IMR-90 (cell line): ENCODE measurements at regions not wholly inside any gene's neighbourhood (a gene's known extent, or its start where the extent isn't known, plus 50 kb on each side); places are given as distances from the start of the nearest gene placed in this dataset.

Experiments used
- ATAC-seq: fragments of 200-7000 bp; cut with Tn5 transposase; 2 replicates; pipeline ENCODE4 v1.9.1; 2020; ENCODE audit warnings: low read depth, mild to moderate bottlenecking, moderate library complexity
- BruUV-seq: library from RNA; stranded (reverse); fragments of 400-500 nt; replicated peaks from 2 replicates; lab custom pipeline; 2021; lab: Mats Ljungman, UMichigan
- CTCF ChIA-PET: fragments of 300-600 bp; formaldehyde crosslinking; extraction: SDS; loops from one replicate; lab custom pipeline; 2021; ENCODE audit warnings: antibody characterized with exemption; lab: Yijun Ruan, JAX
- POLR2A ChIA-PET: fragments of 300-600 bp; sonication (Branson Sonifier 250); formaldehyde crosslinking; loops from one replicate; lab custom pipeline; 2022; ENCODE audit warnings: antibody characterized with exemption; ENCODE audit not compliant: unreplicated experiment; lab: Charles Lee
- DNase-seq: peaks from one replicate; pipeline ENCODE4 v3.0.0; 2013
- H2AFZ ChIP-seq: replicated peaks from 2 replicates; pipeline ENCODE3; 2013; ENCODE audit warnings: low read length, mild to moderate bottlenecking; ENCODE audit not compliant: poor library complexity
- H2AK5ac ChIP-seq: 2 replicates; pipeline ENCODE4 v1.6.1; 2013; ENCODE audit warnings: low read depth, low read length, inconsistent platforms
- H2AK9ac ChIP-seq: replicated peaks from 2 replicates; pipeline ENCODE3; 2013; ENCODE audit warnings: mild to moderate bottlenecking, low read depth, low read length, moderate library complexity; ENCODE audit not compliant: poor library complexity
- H2BK120ac ChIP-seq: 2 replicates; pipeline ENCODE4 v1.6.1; 2013; ENCODE audit warnings: low read depth, low read length, inconsistent platforms
- H2BK15ac ChIP-seq: 3 replicates; pipeline ENCODE4 v1.6.1; 2013; ENCODE audit warnings: low read depth, low read length, inconsistent platforms
- H2BK20ac ChIP-seq: 2 replicates; pipeline ENCODE4 v1.6.1; 2013; ENCODE audit warnings: low read depth, mild to moderate bottlenecking, inconsistent platforms, low read length, moderate library complexity
- H2BK5ac ChIP-seq: 2 replicates; pipeline ENCODE4 v1.6.1; 2013; ENCODE audit warnings: mild to moderate bottlenecking, low read depth, low read length, inconsistent platforms; ENCODE audit not compliant: poor library complexity, severe bottlenecking
- H3K14ac ChIP-seq: replicated peaks from 2 replicates; pipeline ENCODE4 v1.6.1; 2013; ENCODE audit warnings: low read depth, low read length, inconsistent platforms
- H3K18ac ChIP-seq: 2 replicates; pipeline ENCODE4 v1.6.1; 2013; ENCODE audit warnings: low read depth, low read length, control low read depth
- H3K23ac ChIP-seq: 2 replicates; pipeline ENCODE4 v1.6.1; 2013; ENCODE audit warnings: low read depth, low read length, inconsistent platforms
- H3K27ac ChIP-seq: 2 replicates; pipeline ENCODE4 v1.5.1; 2013; ENCODE audit warnings: mild to moderate bottlenecking, control low read depth, low read length; ENCODE audit not compliant: insufficient read depth
- H3K27me3 ChIP-seq: 2 replicates; pipeline ENCODE4 v1.6.1; 2013; ENCODE audit warnings: low read length; ENCODE audit not compliant: control insufficient read depth, insufficient read depth
- H3K36me3 ChIP-seq: 2 replicates; pipeline ENCODE4 v1.6.1; 2013; ENCODE audit warnings: low read length, mixed read lengths; ENCODE audit not compliant: control insufficient read depth, insufficient read depth
- H3K4ac ChIP-seq: 2 replicates; pipeline ENCODE4 v1.6.1; 2013; ENCODE audit warnings: low read depth, low read length, inconsistent platforms
- H3K4me1 ChIP-seq: 2 replicates; pipeline ENCODE4 v1.6.1; 2013; ENCODE audit warnings: low read length, mixed read lengths; ENCODE audit not compliant: control insufficient read depth, insufficient read depth
- H3K4me2 ChIP-seq: 2 replicates; pipeline ENCODE4 v1.6.1; 2013; ENCODE audit warnings: low read depth, mild to moderate bottlenecking, control low read depth, low read length, moderate library complexity
- H3K4me3 ChIP-seq: 2 replicates; pipeline ENCODE4 v1.5.1; 2013; ENCODE audit warnings: low read depth, mild to moderate bottlenecking, control low read depth, low read length, moderate library complexity; ENCODE audit not compliant: insufficient read depth
- H3K56ac ChIP-seq: 2 replicates; pipeline ENCODE4 v1.6.1; 2013; ENCODE audit warnings: low read length, inconsistent platforms; ENCODE audit not compliant: insufficient read depth; ENCODE audit errors: extremely low read depth
- H3K79me1 ChIP-seq, 2 experiments: 2 replicates each; pipeline ENCODE4 v1.6.1; 2013; ENCODE audit warnings: low read length in 2 of 2, inconsistent platforms in 1 of 2, low read depth in 1 of 2
- H3K9ac ChIP-seq: 2 replicates; pipeline ENCODE4 v1.6.1; 2013; ENCODE audit warnings: low read depth, low read length, control low read depth
- H3K9me1 ChIP-seq: 2 replicates; pipeline ENCODE4 v1.6.1; 2013; ENCODE audit warnings: low read length, inconsistent platforms; ENCODE audit not compliant: insufficient read depth
- H3K9me3 ChIP-seq: 2 replicates; pipeline ENCODE4 v1.6.1; 2013; ENCODE audit warnings: low read length; ENCODE audit not compliant: control insufficient read depth, insufficient read depth
- H4K20me1 ChIP-seq: 2 replicates; pipeline ENCODE4 v1.6.1; 2013; ENCODE audit warnings: low read length, inconsistent platforms; ENCODE audit not compliant: insufficient read depth
- H4K5ac ChIP-seq: 2 replicates; pipeline ENCODE4 v1.6.1; 2013; ENCODE audit warnings: mild to moderate bottlenecking, low read depth, low read length, control low read depth
- H4K8ac ChIP-seq, 2 experiments: 2 replicates each; pipeline ENCODE4 v1.6.1; 2013; ENCODE audit warnings: low read depth in 2 of 2, low read length in 2 of 2, control low read depth in 1 of 2, inconsistent platforms in 1 of 2
- H4K91ac ChIP-seq: 2 replicates; pipeline ENCODE4 v1.6.1; 2013; ENCODE audit warnings: low read depth, low read length, inconsistent platforms; ENCODE audit not compliant: insufficient read depth
- CEBPB ChIP-seq: IDR thresholded peaks from 2 replicates; pipeline ENCODE4 v1.6.1; 2012; ENCODE audit warnings: low read depth, low read length, improper control_type of control experiment
- FOS ChIP-seq: fragments of 150-350 bp; IDR thresholded peaks from 2 replicates; pipeline ENCODE4 v1.6.1; 2016; ENCODE audit warnings: low read depth, low read length
- MAFK ChIP-seq: IDR thresholded peaks from 2 replicates; pipeline ENCODE4 v1.6.1; 2012; ENCODE audit warnings: low read depth, low read length, improper control_type of control experiment
- WGBS, 2 experiments: methylation state at CpG; one replicate each; pipeline versions ENCODE4 v1.1.5 to v1.1.7; 2013; ENCODE audit warnings: missing lambda C conversion rate in 2 of 2; ENCODE audit not compliant: insufficient read length in 1 of 2; ENCODE audit errors: extremely low coverage in 2 of 2; 5-methylcytosine and 5-hydroxymethylcytosine counted together
- dilution Hi-C: fragments of 300-500 bp; cut with HindIII; formaldehyde crosslinking; loops from one replicate; pipeline ENCODE4 v1.14.3; 2018; ENCODE audit warnings: low sequenced_read_pairs; ENCODE audit not compliant: unreplicated experiment
- in situ Hi-C: fragments of 300-500 bp; cut with MboI; formaldehyde crosslinking; loops from 3 replicates; pipeline ENCODE4 v1.14.3; 2019; ENCODE audit warnings: low sequenced_read_pairs, inconsistent platforms, mixed read lengths
- intact Hi-C: fragments of 100-400 bp; cut with micrococcal nuclease; formaldehyde crosslinking; loops from 2 replicates; pipeline ENCODE4 v1.10.0; 2022

- ChIA-PET CTCF (no interaction called here), POLR2A (no interaction called here)
- in situ Hi-C loops: no loop called here
- no peak overlapping the region for H2AK9ac ChIP-seq
- H3K27me3 ChIP-seq: no peaks in the 10 kb centered on the region
- H4K8ac ChIP-seq: no peak overlapping the region
- dilution Hi-C loops: no loop called here
- TF ChIP-seq MAFK (no peak), FOS (no peak), CEBPB (no peak)
- H3K4me1 ChIP-seq: no peaks in the 10 kb centered on the region
- no TSS peak for BruUV-seq
- H4K91ac ChIP-seq: no peak overlapping the region
- H3K56ac ChIP-seq: no peak overlapping the region
- H3K79me1 ChIP-seq: no peaks in the 10 kb centered on the region
- H3K4me3 ChIP-seq: no peak overlapping the region
- no peak overlapping the region for H3K4ac ChIP-seq
- no peak overlapping the region for H3K9ac ChIP-seq
- no peak overlapping the region for H3K23ac ChIP-seq
- no peak overlapping the region for H2BK5ac ChIP-seq
- H3K27ac ChIP-seq: no peak overlapping the region
- H2BK120ac ChIP-seq: no peak overlapping the region
- no peak overlapping the region for H3K18ac ChIP-seq
- no peak overlapping the region for H2BK20ac ChIP-seq
- no peak overlapping the region for H3K4me2 ChIP-seq
- no peak overlapping the region for H4K5ac ChIP-seq
- no peaks in the 10 kb centered on the region for H4K20me1 ChIP-seq
- H3K14ac ChIP-seq: no peak overlapping the region
- H3K9me3 ChIP-seq: no peaks in the 10 kb centered on the region
- intact Hi-C loops: no loop called here
- no peak for DNase-seq
- H2AK5ac ChIP-seq: no peak overlapping the region
- ATAC-seq: no peak
- H2AFZ ChIP-seq: no peak overlapping the region
- WGBS, 2 experiments: no CpG with 5 or more reads among the region's 3 CpGs
- no peak overlapping the region for H2BK15ac ChIP-seq
- no peaks in the 10 kb centered on the region for H3K9me1 ChIP-seq
- no peaks in the 10 kb centered on the region for H3K36me3 ChIP-seq
These were observed 1227.8 kb downstream of the ZPLD1 start for GRCh38 chr3:103662591-103662990.
